GM12878 (cell line): ENCODE measurements at regions not wholly inside any gene's neighbourhood (a gene's known extent, or its start where the extent isn't known, plus 50 kb on each side); places are given as distances from the start of the nearest gene placed in this dataset.

Experiments used
- ATAC-seq: fragments of 200-7000 bp; cut with Tn5 transposase; 3 replicates; pipeline ENCODE4 v1.9.1; 2020; ENCODE audit warnings: mild to moderate bottlenecking, moderate library complexity
- BruUV-seq: library from RNA; stranded (reverse); fragments of 400-500 nt; replicated peaks from 2 replicates; lab custom pipeline; 2021; lab: Mats Ljungman, UMichigan
- CTCF ChIA-PET: fragments of 300-600 bp; sonication (Branson Sonifier 250); formaldehyde crosslinking; extraction: SDS; loops from one replicate; lab custom pipeline; 2021; ENCODE audit warnings: inconsistent platforms; lab: Yijun Ruan, JAX
- POLR2A ChIA-PET: fragments of 350-600 bp; formaldehyde crosslinking; extraction: SDS; loops from one replicate; lab custom pipeline; 2021; ENCODE audit warnings: inconsistent platforms; lab: Charles Lee
- RAD21 ChIA-PET: fragments of 300-600 bp; sonication (Branson Sonifier 250); formaldehyde crosslinking; loops from one replicate; lab custom pipeline; 2023; ENCODE audit warnings: antibody characterized with exemption; ENCODE audit not compliant: unreplicated experiment; lab: Charles Lee
- SMC1A ChIA-PET: fragments of 300-600 bp; sonication (Branson Sonifier 250); formaldehyde crosslinking; loops from one replicate; lab custom pipeline; 2023; ENCODE audit not compliant: unreplicated experiment, uncharacterized antibody; lab: Charles Lee
- DNase-seq: peaks from one replicate; pipeline ENCODE4 v3.0.0-alpha.2; 2011; ENCODE audit warnings: low read depth, low spot score
- FAIRE-seq: peaks from 3 replicates; lab custom pipeline; 2011; peaks lifted over from hg19 to GRCh38; lab: Jason Lieb, UNC
- H2AFZ ChIP-seq: 2 replicates; pipeline ENCODE4 v1.6.0; 2011; ENCODE audit warnings: low read depth, low read length, control low read depth; ENCODE audit not compliant: control insufficient read depth
- H3K27ac ChIP-seq: 2 replicates; pipeline ENCODE4 v1.5.1; 2011; ENCODE audit warnings: control low read depth; ENCODE audit not compliant: control insufficient read depth, insufficient read depth
- H3K27me3 ChIP-seq, 2 experiments: replicated peaks in 1 of 2; 2 replicates each; pipeline versions ENCODE4 v1.6.0 to v1.6.1; 2011; ENCODE audit warnings: low read length in 1 of 2; ENCODE audit not compliant: control insufficient read depth in 2 of 2, insufficient read depth in 2 of 2
- H3K36me3 ChIP-seq, 2 experiments: 2 replicates each; pipeline ENCODE4 v1.5.1; 2011; ENCODE audit warnings: low read length in 1 of 2; ENCODE audit not compliant: control insufficient read depth in 2 of 2, insufficient read depth in 2 of 2
- H3K4me1 ChIP-seq: 2 replicates; pipeline ENCODE4 v1.6.1; 2011; ENCODE audit warnings: mild to moderate bottlenecking, low read length, moderate library complexity, mixed read lengths; ENCODE audit not compliant: control insufficient read depth, insufficient read depth
- H3K4me2 ChIP-seq: 2 replicates; pipeline ENCODE4 v1.6.0; 2011; ENCODE audit warnings: control low read depth; ENCODE audit not compliant: control insufficient read depth, insufficient read depth
- H3K4me3 ChIP-seq: fragments of 200-600 bp; sonication (generic); 2 replicates; pipeline ENCODE4 v1.5.1; 2016
- H3K79me2 ChIP-seq: 2 replicates; pipeline ENCODE4 v1.6.0; 2011; ENCODE audit warnings: low read length; ENCODE audit not compliant: control insufficient read depth, insufficient read depth
- H3K9ac ChIP-seq: 2 replicates; pipeline ENCODE4 v1.8.0; 2011; ENCODE audit warnings: low read length, control low read depth, mixed read lengths; ENCODE audit not compliant: control insufficient read depth, insufficient read depth
- H3K9me3 ChIP-seq: replicated peaks from 3 replicates; pipeline ENCODE4 v1.5.1; 2011; ENCODE audit warnings: mild to moderate bottlenecking, low read length; ENCODE audit not compliant: control insufficient read depth, insufficient read depth
- H4K20me1 ChIP-seq: 2 replicates; pipeline ENCODE4 v1.6.0; 2011; ENCODE audit not compliant: control insufficient read depth, insufficient read depth
- BHLHE40 ChIP-seq, 2 experiments: fragments of 450-650 bp in 1 of 2; IDR thresholded peaks; 2 replicates each; pipeline ENCODE4 v1.6.1; 2011 to 2017; ENCODE audit warnings: low read depth in 2 of 2, borderline replicate concordance in 1 of 2, improper control_type of control experiment in 1 of 2, low read length in 1 of 2, mild to moderate bottlenecking in 1 of 2
- CHD1 ChIP-seq: IDR thresholded peaks from 2 replicates; pipeline ENCODE4 v1.6.1; 2012; ENCODE audit warnings: low read depth, low read length, improper control_type of control experiment
- CREM ChIP-seq: IDR thresholded peaks from 2 replicates; pipeline ENCODE4 v1.6.1; 2014; ENCODE audit warnings: antibody characterized with exemption, low read depth
- DPF2 ChIP-seq: fragments of 450-650 bp; IDR thresholded peaks from 2 replicates; pipeline ENCODE4 v1.6.1; 2017; ENCODE audit warnings: mild to moderate bottlenecking
- FOXM1 ChIP-seq: IDR thresholded peaks from 2 replicates; pipeline ENCODE4 v1.6.1; 2012; ENCODE audit warnings: low read depth, mild to moderate bottlenecking, inconsistent platforms, low read length, moderate library complexity
- LARP7 ChIP-seq: fragments of 450-650 bp; IDR thresholded peaks from 2 replicates; pipeline ENCODE4 v1.6.1; 2017; ENCODE audit warnings: mild to moderate bottlenecking
- NBN ChIP-seq: fragments of 450-650 bp; IDR thresholded peaks from 2 replicates; pipeline ENCODE4 v1.6.1; 2016
- NFIC ChIP-seq: IDR thresholded peaks from 2 replicates; pipeline ENCODE4 v1.6.1; 2012; ENCODE audit warnings: low read depth, mild to moderate bottlenecking, inconsistent platforms, low read length, moderate library complexity
- PML ChIP-seq: IDR thresholded peaks from 2 replicates; pipeline ENCODE4 v1.6.1; 2012; ENCODE audit warnings: low read length, inconsistent platforms
- POU2F2 ChIP-seq: IDR thresholded peaks from 3 replicates; pipeline ENCODE4 v1.6.1; 2011; ENCODE audit warnings: low read depth, mild to moderate bottlenecking, low read length, borderline replicate concordance
- RAD21 ChIP-seq: IDR thresholded peaks from 2 replicates; pipeline ENCODE4 v1.6.1; 2011; ENCODE audit warnings: mild to moderate bottlenecking, low read depth, low read length, moderate library complexity; ENCODE audit not compliant: insufficient read depth
- RUNX3 ChIP-seq: IDR thresholded peaks from 2 replicates; pipeline ENCODE4 v1.6.1; 2012; ENCODE audit warnings: low read length, inconsistent platforms
- SIX5 ChIP-seq: IDR thresholded peaks from 2 replicates; pipeline ENCODE4 v1.6.1; 2011; ENCODE audit warnings: mild to moderate bottlenecking, low read depth, low read length, moderate library complexity; ENCODE audit not compliant: severe bottlenecking
- SMC3 ChIP-seq: IDR thresholded peaks from 2 replicates; pipeline ENCODE4 v1.6.1; 2011; ENCODE audit warnings: low read length, improper control_type of control experiment, borderline replicate concordance
- STAT1 ChIP-seq: fragments of 450-650 bp; conservative IDR thresholded peaks from 2 replicates; pipeline ENCODE4 v1.6.1; 2014; ENCODE audit warnings: antibody characterized with exemption, mild to moderate bottlenecking
- STAT3 ChIP-seq: IDR thresholded peaks from 2 replicates; pipeline ENCODE4 v1.6.1; 2011; ENCODE audit warnings: low read depth, low read length, improper control_type of control experiment
- SUPT20H ChIP-seq: IDR thresholded peaks from 2 replicates; pipeline ENCODE4 v1.6.1; 2011; ENCODE audit warnings: low read depth, mild to moderate bottlenecking, low read length, moderate library complexity, borderline replicate concordance; ENCODE audit not compliant: control insufficient read depth
- WGBS: methylation state at CpG from one replicate; pipeline ENCODE4 v1.1.6; 2016; ENCODE audit warnings: low lambda C conversion rate; ENCODE audit not compliant: insufficient replicate concordance, insufficient coverage; ENCODE audit errors: missing lambda C conversion rate; 5-methylcytosine and 5-hydroxymethylcytosine counted together
- in situ Hi-C: fragments of 300-500 bp; cut with MboI; formaldehyde crosslinking; loops from 9 replicates; pipeline ENCODE4 v1.14.3; 2018; ENCODE audit warnings: mixed read lengths
- intact Hi-C: fragments of 100-400 bp; cut with micrococcal nuclease; formaldehyde crosslinking; loops from one replicate; pipeline ENCODE4 v1.14.2; 2022; ENCODE audit not compliant: unreplicated experiment
- TF ChIP-seq, protein P1 (sequence below): fragments of 450-650 bp; conservative IDR thresholded peaks from 2 replicates; pipeline ENCODE4 v1.6.1; 2017; ENCODE audit warnings: mild to moderate bottlenecking, moderate library complexity

DNA sequence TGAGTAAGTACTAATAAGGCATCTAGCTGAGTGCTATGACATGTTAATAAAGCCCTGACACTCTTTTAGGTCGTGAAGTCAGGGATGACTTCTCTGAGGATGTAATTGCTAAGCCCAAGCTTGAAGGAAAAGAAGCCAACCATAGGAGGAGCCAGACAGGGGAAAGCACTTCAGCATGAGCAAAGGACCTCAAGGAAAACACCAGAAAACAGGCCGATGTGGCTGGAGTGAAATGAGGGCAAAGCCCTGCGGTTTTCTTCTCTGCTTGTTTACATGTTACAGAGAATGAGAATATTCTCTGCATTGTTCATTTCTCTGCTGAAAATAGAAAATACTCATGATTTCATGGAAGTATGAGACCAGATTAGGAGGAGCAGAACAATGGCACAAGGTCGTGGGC, 112.5 kb upstream of the ARHGAP28 start:
- Histone ChIP-seq H3K79me2 (no peaks in the 10 kb centered on the region), H2AFZ (no peak overlapping the region), H3K27me3 (no peaks in the 10 kb centered on the region), H3K36me3 (no peaks in the 10 kb centered on the region), H3K4me1 (no peaks in the 10 kb centered on the region), H3K27ac (no peak overlapping the region), H3K9ac (no peak overlapping the region), H4K20me1 (no peaks in the 10 kb centered on the region), H3K4me2 (no peak overlapping the region), H3K9me3 (no peaks in the 10 kb centered on the region), H3K4me3 (no peak overlapping the region)
- WGBS = 17% methylated on average over 4 of the region's 4 CpGs
- BruUV-seq = no TSS peak
- ChIA-PET RAD21 (no interaction called here), SMC1A (no interaction called here), CTCF (no interaction called here), POLR2A (no interaction called here)
- DNase-seq (no peak), FAIRE-seq (no peak), ATAC-seq (no peak)
- in situ Hi-C loops = no loop called here
- TF ChIP-seq DPF2 = no peak
- no peak for TF ChIP-seq POU2F2
- TF ChIP-seq RUNX3 = no peak
- TF ChIP-seq, protein P1, sequence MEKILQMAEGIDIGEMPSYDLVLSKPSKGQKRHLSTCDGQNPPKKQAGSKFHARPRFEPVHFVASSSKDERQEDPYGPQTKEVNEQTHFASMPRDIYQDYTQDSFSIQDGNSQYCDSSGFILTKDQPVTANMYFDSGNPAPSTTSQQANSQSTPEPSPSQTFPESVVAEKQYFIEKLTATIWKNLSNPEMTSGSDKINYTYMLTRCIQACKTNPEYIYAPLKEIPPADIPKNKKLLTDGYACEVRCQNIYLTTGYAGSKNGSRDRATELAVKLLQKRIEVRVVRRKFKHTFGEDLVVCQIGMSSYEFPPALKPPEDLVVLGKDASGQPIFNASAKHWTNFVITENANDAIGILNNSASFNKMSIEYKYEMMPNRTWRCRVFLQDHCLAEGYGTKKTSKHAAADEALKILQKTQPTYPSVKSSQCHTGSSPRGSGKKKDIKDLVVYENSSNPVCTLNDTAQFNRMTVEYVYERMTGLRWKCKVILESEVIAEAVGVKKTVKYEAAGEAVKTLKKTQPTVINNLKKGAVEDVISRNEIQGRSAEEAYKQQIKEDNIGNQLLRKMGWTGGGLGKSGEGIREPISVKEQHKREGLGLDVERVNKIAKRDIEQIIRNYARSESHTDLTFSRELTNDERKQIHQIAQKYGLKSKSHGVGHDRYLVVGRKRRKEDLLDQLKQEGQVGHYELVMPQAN = no peak
- no peak for TF ChIP-seq SMC3
- TF ChIP-seq STAT1 = no peak
- TF ChIP-seq FOXM1 = no peak
- TF ChIP-seq PML = no peak
- no peak for TF ChIP-seq LARP7
- no peak for TF ChIP-seq SUPT20H
- TF ChIP-seq BHLHE40 (IDR thresholded peaks at IDR 0.05; ENCODE audit: borderline replicate concordance in 1 of 2, low read depth in 2 of 2, low read length in 1 of 2) = no peak
- no peak for TF ChIP-seq NFIC
- no peak for TF ChIP-seq CHD1
- TF ChIP-seq RAD21 = no peak
- no peak for TF ChIP-seq SIX5
- TF ChIP-seq STAT3 = no peak
- TF ChIP-seq CREM = no peak
- TF ChIP-seq NBN = no peak
- intact Hi-C loops = no loop called here
